ENCODE measurements at regions not wholly inside any gene's neighbourhood (a gene's known extent, or its start where the extent isn't known, plus 50 kb on each side); places are given as distances from the start of the nearest gene placed in this dataset.

- H3K27me3 ChIP-seq (ENCODE audit: control insufficient read depth in 4 of 4, insufficient read depth in 4 of 4, low read length in 3 of 4), result no peaks in the 10 kb centered on the region
- TF ChIP-seq YY1 (IDR thresholded peaks at IDR 0.05) (no peak), EGR1 (IDR thresholded peaks at IDR 0.05; ENCODE audit: low read depth in 2 of 2) (no peak), ATF3 (IDR thresholded peaks at IDR 0.05) (no peak), HNF4A (conservative IDR thresholded peaks at IDR 0.05) (no peak), FOXA1 (IDR thresholded peaks at IDR 0.05) (no peak), SP1 (IDR thresholded peaks at IDR 0.05) (no peak), ZBTB33 (IDR thresholded peaks at IDR 0.05) (no peak), TAF1 (conservative IDR thresholded peaks at IDR 0.05) (no peak), HNF4G (IDR thresholded peaks at IDR 0.05) (no peak), GABPA (IDR thresholded peaks at IDR 0.05 in 1 of 2, conservative IDR thresholded peaks at IDR 0.05 in 1 of 2) (no peak)
- H3K4me1 ChIP-seq (ENCODE audit: control insufficient read depth in 4 of 4, insufficient read depth in 4 of 4, low read length in 3 of 4), result no peaks in the 10 kb centered on the region
- no peak overlapping the region for H3K9ac ChIP-seq (ENCODE audit: low read depth in 1 of 2, low read length in 2 of 2)
- H3K4me3 ChIP-seq (ENCODE audit: low read depth in 1 of 3, low read length in 3 of 3), result no peak overlapping the region
- no peak overlapping the region for H3K27ac ChIP-seq (ENCODE audit: low read depth in 1 of 2, low read length in 2 of 2)
- no peaks in the 10 kb centered on the region for H3K9me3 ChIP-seq (ENCODE audit: control insufficient read depth in 4 of 4, low read length in 3 of 4)
- 89% methylated on average over 2 of the region's 2 CpGs for WGBS
- DNase-seq (ENCODE audit: low spot score), result no peak
- no peaks in the 10 kb centered on the region for H3K36me3 ChIP-seq (ENCODE audit: control insufficient read depth in 4 of 4, insufficient read depth in 3 of 4, low read depth in 1 of 4, low read length in 3 of 4)
Observed at GRCh38 chr5:71771191-71771590, 52.1 kb downstream of the CARTPT start.

GRCh38 chr5:71778678-71779276, 59.7 kb downstream of the CARTPT start:
- H3K9me3 ChIP-seq (ENCODE audit: control insufficient read depth in 4 of 4, low read length in 3 of 4), result no peaks in the 10 kb centered on the region
- H3K4me1 ChIP-seq (ENCODE audit: control insufficient read depth in 4 of 4, insufficient read depth in 4 of 4, low read length in 3 of 4), result no peaks in the 10 kb centered on the region
- H3K27me3 ChIP-seq (ENCODE audit: control insufficient read depth in 4 of 4, insufficient read depth in 4 of 4, low read length in 3 of 4), result peaks cover 0 to under 1% (median 0%) of the 10 kb centered on the region in 4 donors
- WGBS, result 46% methylated on average over 4 of the region's 4 CpGs
- TF ChIP-seq RAD21 (IDR thresholded peaks at IDR 0.05) (peak; percentile 84 to 94), CTCF (IDR thresholded peaks at IDR 0.05; ENCODE audit: low read depth, low read length, missing input control) (peak; percentile 73), NR2F2 (IDR thresholded peaks at IDR 0.05) (no peak)
- no peak overlapping the region for H3K9ac ChIP-seq (ENCODE audit: low read depth in 1 of 2, low read length in 2 of 2)
- H3K36me3 ChIP-seq (ENCODE audit: control insufficient read depth in 4 of 4, insufficient read depth in 3 of 4, low read depth in 1 of 4, low read length in 3 of 4), result no peaks in the 10 kb centered on the region
- no peak overlapping the region for H3K4me3 ChIP-seq (ENCODE audit: low read depth in 1 of 3, low read length in 3 of 3)
- no peak overlapping the region for H3K27ac ChIP-seq (ENCODE audit: low read depth in 1 of 2, low read length in 2 of 2)
- no peak for DNase-seq (ENCODE audit: low spot score)

GRCh38 chr5:71780597-71780996, 61.5 kb downstream of the CARTPT start:
- H3K9ac ChIP-seq (ENCODE audit: low read depth in 1 of 2, low read length in 2 of 2), result no peak overlapping the region
- H3K4me3 ChIP-seq (ENCODE audit: low read depth in 1 of 3, low read length in 3 of 3), result no peak overlapping the region
- H3K4me1 ChIP-seq (ENCODE audit: control insufficient read depth in 4 of 4, insufficient read depth in 4 of 4, low read length in 3 of 4), result no peaks in the 10 kb centered on the region
- H3K27me3 ChIP-seq (ENCODE audit: control insufficient read depth in 4 of 4, insufficient read depth in 4 of 4, low read length in 3 of 4), result peaks cover 0 to 3% (median 0%) of the 10 kb centered on the region in 4 donors
- WGBS, result 96% methylated on average over 6 of the region's 6 CpGs
- no peak for TF ChIP-seq FOXA1 (IDR thresholded peaks at IDR 0.05)
- TF ChIP-seq CTCF (IDR thresholded peaks at IDR 0.05; ENCODE audit: low read depth, low read length, missing input control), result no peak
- TF ChIP-seq YY1 (IDR thresholded peaks at IDR 0.05), result no peak
- TF ChIP-seq REST (IDR thresholded peaks at IDR 0.05), result no peak
- TF ChIP-seq NR2F2 (IDR thresholded peaks at IDR 0.05), result no peak
- no peak for DNase-seq (ENCODE audit: low spot score)
- no peaks in the 10 kb centered on the region for H3K9me3 ChIP-seq (ENCODE audit: control insufficient read depth in 4 of 4, low read length in 3 of 4)
- no peak overlapping the region for H3K27ac ChIP-seq (ENCODE audit: low read depth in 1 of 2, low read length in 2 of 2)
- no peaks in the 10 kb centered on the region for H3K36me3 ChIP-seq (ENCODE audit: control insufficient read depth in 4 of 4, insufficient read depth in 3 of 4, low read depth in 1 of 4, low read length in 3 of 4)
